CD14-positive monocyte (primary cell): ENCODE measurements at regions not wholly inside any gene's neighbourhood (a gene's known extent, or its start where the extent isn't known, plus 50 kb on each side); places are given as distances from the start of the nearest gene placed in this dataset.

Source experiments
- DNase-seq, 3 donors: peaks; one replicate each; pipeline ENCODE4 v3.0.0-alpha.2; 2011 to 2022
- H2AFZ ChIP-seq: 2 replicates; pipeline ENCODE4 v1.6.0; 2012; ENCODE audit warnings: mild to moderate bottlenecking, low read depth, low read length, inconsistent platforms; ENCODE audit not compliant: insufficient read depth, poor library complexity, severe bottlenecking
- H3K27ac ChIP-seq, 2 donors: 1 replicate in 1 of 2; 2 replicates in 1 of 2; pipeline ENCODE4 v1.5.1; 2012 to 2013; ENCODE audit warnings: low read length in 2 of 2, control low read depth in 1 of 2, inconsistent platforms in 1 of 2, low read depth in 1 of 2, mild to moderate bottlenecking in 1 of 2
- H3K27me3 ChIP-seq, 2 donors: one replicate each; pipeline versions ENCODE4 v1.6.0 to v1.6.1; 2011 to 2013; ENCODE audit warnings: low read length in 2 of 2; ENCODE audit not compliant: control insufficient read depth in 2 of 2, insufficient read depth in 2 of 2
- H3K36me3 ChIP-seq, 2 donors: replicated peaks in 1 of 2; 1 replicate in 1 of 2; 2 replicates in 1 of 2; pipeline versions ENCODE4 v1.5.1 to v1.6.1; 2012 to 2013; ENCODE audit warnings: low read length in 2 of 2, control low read depth in 1 of 2, inconsistent platforms in 1 of 2, mild to moderate bottlenecking in 1 of 2; ENCODE audit not compliant: insufficient read depth in 2 of 2, control insufficient read depth in 1 of 2
- H3K4me1 ChIP-seq, 2 donors: 1 replicate in 1 of 2; 2 replicates in 1 of 2; pipeline versions ENCODE4 v1.5.1 to v1.6.1; 2012 to 2013; ENCODE audit warnings: low read length in 2 of 2, control low read depth in 1 of 2, inconsistent platforms in 1 of 2, mild to moderate bottlenecking in 1 of 2, moderate library complexity in 1 of 2; ENCODE audit not compliant: insufficient read depth in 2 of 2, control insufficient read depth in 1 of 2
- H3K4me2 ChIP-seq: replicated peaks from 2 replicates; pipeline ENCODE3; 2012; ENCODE audit warnings: low read length, moderate library complexity, mild to moderate bottlenecking; ENCODE audit not compliant: poor library complexity, severe bottlenecking; ENCODE audit errors: extremely low read depth
- H3K4me3 ChIP-seq, 3 experiments: fragments of 200-600 bp in 1 of 3; sonication (generic) in 1 of 3; replicated peaks in 1 of 3; 1 replicate in 2 of 3; 2 replicates in 1 of 3; pipeline ENCODE4 v1.5.1; 2011 to 2013; ENCODE audit warnings: low read length in 3 of 3, mild to moderate bottlenecking in 3 of 3, control low read depth in 2 of 3, low read depth in 2 of 3, inconsistent platforms in 1 of 3, moderate library complexity in 1 of 3
- H3K79me2 ChIP-seq: 2 replicates; pipeline ENCODE4 v1.6.0; 2012; ENCODE audit warnings: mild to moderate bottlenecking, control low read depth, inconsistent platforms, low read length, moderate library complexity; ENCODE audit not compliant: insufficient read depth
- H3K9ac ChIP-seq: 2 replicates; pipeline ENCODE4 v1.6.0; 2017; ENCODE audit warnings: low read length, mild to moderate bottlenecking; ENCODE audit not compliant: insufficient read depth, poor library complexity, severe bottlenecking
- H3K9me3 ChIP-seq, 2 donors: replicated peaks in 1 of 2; 1 replicate in 1 of 2; 2 replicates in 1 of 2; pipeline versions ENCODE4 v1.5.1 to v1.6.1; 2012 to 2013; ENCODE audit warnings: low read length in 2 of 2, control low read depth in 1 of 2; ENCODE audit not compliant: control insufficient read depth in 1 of 2, insufficient read depth in 1 of 2
- H4K20me1 ChIP-seq: 2 replicates; pipeline ENCODE4 v1.6.0; 2012; ENCODE audit warnings: mild to moderate bottlenecking, low read length, control low read depth, moderate library complexity; ENCODE audit not compliant: insufficient read depth
- H3K27ac Mint-ChIP-seq, 7 donors: one replicate each; pipeline ENCODE4 v1.8.0; 2020; ENCODE audit warnings: mild to moderate bottlenecking in 7 of 7, mixed read lengths in 7 of 7, moderate library complexity in 6 of 7, inconsistent platforms in 2 of 7
- H3K27me3 Mint-ChIP-seq, 3 donors: one replicate each; pipeline ENCODE4 v1.8.0; 2021 to 2022; ENCODE audit warnings: low read depth in 3 of 3, mild to moderate bottlenecking in 3 of 3, mixed read lengths in 3 of 3, moderate library complexity in 3 of 3, inconsistent platforms in 1 of 3
- H3K36me3 Mint-ChIP-seq, 2 donors: one replicate each; pipeline ENCODE4 v1.8.0; 2020; ENCODE audit warnings: mixed read lengths in 2 of 2, inconsistent platforms in 1 of 2, mild to moderate bottlenecking in 1 of 2
- H3K4me1 Mint-ChIP-seq: one replicate; pipeline ENCODE4 v1.8.0; 2020; ENCODE audit warnings: mild to moderate bottlenecking, mixed read lengths
- H3K4me3 Mint-ChIP-seq, 2 donors: one replicate each; pipeline ENCODE4 v1.8.0; 2020; ENCODE audit warnings: mild to moderate bottlenecking in 2 of 2, mixed read lengths in 2 of 2, moderate library complexity in 1 of 2
- H3K9me3 Mint-ChIP-seq, 7 donors: one replicate each; pipeline ENCODE4 v1.8.0; 2020 to 2022; ENCODE audit warnings: mixed read lengths in 7 of 7, mild to moderate bottlenecking in 6 of 7, moderate library complexity in 6 of 7, inconsistent platforms in 2 of 7
- WGBS: methylation state at CpG from one replicate; pipeline ENCODE4 v1.1.5; 2013; ENCODE audit warnings: missing lambda C conversion rate; ENCODE audit not compliant: insufficient coverage; 5-methylcytosine and 5-hydroxymethylcytosine counted together
- intact Hi-C, 2 donors: fragments of 100-400 bp; cut with micrococcal nuclease; formaldehyde crosslinking; loops; one replicate each; pipeline versions ENCODE4 v1.15.0 to v1.15.1; 2023
- TF ChIP-seq, protein P1 (sequence below): fragments of 200-600 bp; IDR thresholded peaks from one replicate; pipeline ENCODE4 v1.8.0; 2022; ENCODE audit warnings: antibody characterized with exemption, mild to moderate bottlenecking

DNA sequence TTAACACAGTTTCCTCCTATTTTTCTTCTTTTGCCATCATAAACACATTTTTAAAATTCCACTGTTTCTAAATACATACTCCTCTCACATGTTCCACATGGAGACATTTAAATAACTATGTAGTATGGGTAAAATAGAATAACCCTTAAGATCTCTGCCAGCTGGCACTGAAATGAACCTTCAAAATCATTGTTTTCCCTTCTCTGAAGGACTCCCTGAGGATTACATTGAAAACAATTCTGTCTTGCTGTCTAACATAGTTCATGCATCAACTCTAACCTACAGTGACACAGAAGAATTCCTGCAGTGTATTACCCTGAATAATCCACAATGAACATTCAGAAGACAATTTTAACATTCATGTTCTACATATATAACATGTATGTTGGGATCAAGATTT, 1361.8 kb upstream of the CITED2 start:
- no peak for DNase-seq
- no peak overlapping the region for H3K27ac Mint-ChIP-seq
- no peaks in the 10 kb centered on the region for H3K36me3 ChIP-seq
- no peaks in the 10 kb centered on the region for H3K36me3 Mint-ChIP-seq
- H3K27ac ChIP-seq, result no peak overlapping the region
- intact Hi-C loops, result no loop called here
- H3K4me2 ChIP-seq, result no peak overlapping the region
- no peak overlapping the region for H3K4me3 ChIP-seq
- H3K79me2 ChIP-seq, result no peaks in the 10 kb centered on the region
- H3K9ac ChIP-seq, result no peak overlapping the region
- H3K4me1 Mint-ChIP-seq, result no peaks in the 10 kb centered on the region
- no peaks in the 10 kb centered on the region for H3K27me3 Mint-ChIP-seq
- no peaks in the 10 kb centered on the region for H3K27me3 ChIP-seq
- no peaks in the 10 kb centered on the region for H3K9me3 ChIP-seq
- peaks cover 0 to 6% (median 0%) of the 10 kb centered on the region in 7 donors for H3K9me3 Mint-ChIP-seq
- no peaks in the 10 kb centered on the region for H3K4me1 ChIP-seq
- no peak overlapping the region for H2AFZ ChIP-seq
- TF ChIP-seq, protein P1, sequence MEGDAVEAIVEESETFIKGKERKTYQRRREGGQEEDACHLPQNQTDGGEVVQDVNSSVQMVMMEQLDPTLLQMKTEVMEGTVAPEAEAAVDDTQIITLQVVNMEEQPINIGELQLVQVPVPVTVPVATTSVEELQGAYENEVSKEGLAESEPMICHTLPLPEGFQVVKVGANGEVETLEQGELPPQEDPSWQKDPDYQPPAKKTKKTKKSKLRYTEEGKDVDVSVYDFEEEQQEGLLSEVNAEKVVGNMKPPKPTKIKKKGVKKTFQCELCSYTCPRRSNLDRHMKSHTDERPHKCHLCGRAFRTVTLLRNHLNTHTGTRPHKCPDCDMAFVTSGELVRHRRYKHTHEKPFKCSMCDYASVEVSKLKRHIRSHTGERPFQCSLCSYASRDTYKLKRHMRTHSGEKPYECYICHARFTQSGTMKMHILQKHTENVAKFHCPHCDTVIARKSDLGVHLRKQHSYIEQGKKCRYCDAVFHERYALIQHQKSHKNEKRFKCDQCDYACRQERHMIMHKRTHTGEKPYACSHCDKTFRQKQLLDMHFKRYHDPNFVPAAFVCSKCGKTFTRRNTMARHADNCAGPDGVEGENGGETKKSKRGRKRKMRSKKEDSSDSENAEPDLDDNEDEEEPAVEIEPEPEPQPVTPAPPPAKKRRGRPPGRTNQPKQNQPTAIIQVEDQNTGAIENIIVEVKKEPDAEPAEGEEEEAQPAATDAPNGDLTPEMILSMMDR, result no peak
- H4K20me1 ChIP-seq, result no peaks in the 10 kb centered on the region
- no peak overlapping the region for H3K4me3 Mint-ChIP-seq

DNA sequence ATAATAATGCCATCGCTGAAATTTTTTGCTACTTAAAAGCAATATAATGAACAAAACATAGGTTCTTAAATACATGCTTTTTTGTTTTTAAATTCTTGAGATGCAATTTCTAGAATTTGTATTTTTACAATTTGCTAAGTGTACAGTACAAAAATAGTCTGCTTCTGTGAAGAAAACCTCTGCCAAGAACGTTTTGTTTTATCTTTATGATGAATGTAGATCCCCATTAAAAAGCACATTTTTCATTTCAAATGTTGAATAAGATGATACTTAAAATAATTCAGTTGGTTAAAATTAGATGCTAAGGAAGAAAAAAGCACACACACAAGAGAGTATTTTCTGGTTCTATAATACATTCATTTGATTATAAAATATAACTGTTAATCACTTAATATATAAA, 1358.5 kb upstream of the CITED2 start:
- no CpG with 5 or more reads among the region's 2 CpGs for WGBS
- no peak overlapping the region for H3K4me3 Mint-ChIP-seq

More for the DNA sequence above, 1358.5 kb upstream of the CITED2 start:
- no peak for DNase-seq
- Histone ChIP-seq H2AFZ (no peak overlapping the region), H3K27me3 (no peaks in the 10 kb centered on the region), H3K79me2 (no peaks in the 10 kb centered on the region), H3K36me3 (no peaks in the 10 kb centered on the region), H3K9ac (no peak overlapping the region), H4K20me1 (no peaks in the 10 kb centered on the region), H3K4me1 (no peaks in the 10 kb centered on the region), H3K4me3 (no peak overlapping the region), H3K27ac (no peak overlapping the region), H3K9me3 (no peaks in the 10 kb centered on the region), H3K4me2 (no peak overlapping the region)
- H3K4me1 Mint-ChIP-seq, result peaks cover 2% of the 10 kb centered on the region
- H3K27me3 Mint-ChIP-seq, result no peaks in the 10 kb centered on the region
- no peak overlapping the region for H3K27ac Mint-ChIP-seq
- H3K9me3 Mint-ChIP-seq, result peaks cover 0 to 6% (median 3%) of the 10 kb centered on the region in 7 donors
- intact Hi-C loops, result no loop called here
- TF ChIP-seq, protein P1, result no peak
- no peaks in the 10 kb centered on the region for H3K36me3 Mint-ChIP-seq
